PC-9 (cell line): ENCODE measurements at regions not wholly inside any gene's neighbourhood (a gene's known extent, or its start where the extent isn't known, plus 50 kb on each side); places are given as distances from the start of the nearest gene placed in this dataset.

Source experiments
- EZH2 ChIP-seq: fragments of 200-600 bp; sonication (generic); IDR thresholded peaks from 2 replicates; pipeline ENCODE4 v1.8.0; 2017; ENCODE audit warnings: antibody characterized with exemption, low read depth
- TF ChIP-seq, protein P1 (sequence below): fragments of 200-600 bp; sonication (generic); conservative IDR thresholded peaks from 2 replicates; pipeline ENCODE4 v1.6.1; 2017; ENCODE audit warnings: mixed run types, antibody characterized with exemption, mild to moderate bottlenecking, moderate library complexity

- TF ChIP-seq, protein P1, sequence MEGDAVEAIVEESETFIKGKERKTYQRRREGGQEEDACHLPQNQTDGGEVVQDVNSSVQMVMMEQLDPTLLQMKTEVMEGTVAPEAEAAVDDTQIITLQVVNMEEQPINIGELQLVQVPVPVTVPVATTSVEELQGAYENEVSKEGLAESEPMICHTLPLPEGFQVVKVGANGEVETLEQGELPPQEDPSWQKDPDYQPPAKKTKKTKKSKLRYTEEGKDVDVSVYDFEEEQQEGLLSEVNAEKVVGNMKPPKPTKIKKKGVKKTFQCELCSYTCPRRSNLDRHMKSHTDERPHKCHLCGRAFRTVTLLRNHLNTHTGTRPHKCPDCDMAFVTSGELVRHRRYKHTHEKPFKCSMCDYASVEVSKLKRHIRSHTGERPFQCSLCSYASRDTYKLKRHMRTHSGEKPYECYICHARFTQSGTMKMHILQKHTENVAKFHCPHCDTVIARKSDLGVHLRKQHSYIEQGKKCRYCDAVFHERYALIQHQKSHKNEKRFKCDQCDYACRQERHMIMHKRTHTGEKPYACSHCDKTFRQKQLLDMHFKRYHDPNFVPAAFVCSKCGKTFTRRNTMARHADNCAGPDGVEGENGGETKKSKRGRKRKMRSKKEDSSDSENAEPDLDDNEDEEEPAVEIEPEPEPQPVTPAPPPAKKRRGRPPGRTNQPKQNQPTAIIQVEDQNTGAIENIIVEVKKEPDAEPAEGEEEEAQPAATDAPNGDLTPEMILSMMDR: no peak
- TF ChIP-seq EZH2: no peak
Measured at GRCh38 chr3:106007512-106007911, 138.7 kb upstream of the CBLB start.
